ENCODE measurements at regions not wholly inside any gene's neighbourhood (a gene's known extent, or its start where the extent isn't known, plus 50 kb on each side); places are given as distances from the start of the nearest gene placed in this dataset.

DNA sequence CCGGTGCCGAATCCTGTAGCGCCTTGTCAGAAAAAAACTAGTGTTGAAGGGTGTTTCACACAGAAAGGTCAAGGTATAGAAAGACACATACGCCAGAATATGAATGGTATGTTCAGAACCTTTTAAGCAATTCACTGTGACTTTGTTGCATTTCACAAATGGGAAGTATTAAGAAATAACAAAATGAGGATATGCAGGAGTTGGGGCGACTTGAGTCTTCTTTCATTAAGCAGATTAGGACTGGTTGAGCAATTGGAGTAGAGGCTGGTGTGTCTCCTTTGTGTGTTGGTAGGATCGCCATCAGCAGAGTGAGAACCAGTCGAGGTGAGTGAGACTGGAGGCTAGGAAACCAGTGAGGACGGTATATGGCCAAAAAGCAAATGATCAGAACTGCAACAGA, 1454.5 kb upstream of the TENM3 start (continued):
- TF ChIP-seq, protein P1, sequence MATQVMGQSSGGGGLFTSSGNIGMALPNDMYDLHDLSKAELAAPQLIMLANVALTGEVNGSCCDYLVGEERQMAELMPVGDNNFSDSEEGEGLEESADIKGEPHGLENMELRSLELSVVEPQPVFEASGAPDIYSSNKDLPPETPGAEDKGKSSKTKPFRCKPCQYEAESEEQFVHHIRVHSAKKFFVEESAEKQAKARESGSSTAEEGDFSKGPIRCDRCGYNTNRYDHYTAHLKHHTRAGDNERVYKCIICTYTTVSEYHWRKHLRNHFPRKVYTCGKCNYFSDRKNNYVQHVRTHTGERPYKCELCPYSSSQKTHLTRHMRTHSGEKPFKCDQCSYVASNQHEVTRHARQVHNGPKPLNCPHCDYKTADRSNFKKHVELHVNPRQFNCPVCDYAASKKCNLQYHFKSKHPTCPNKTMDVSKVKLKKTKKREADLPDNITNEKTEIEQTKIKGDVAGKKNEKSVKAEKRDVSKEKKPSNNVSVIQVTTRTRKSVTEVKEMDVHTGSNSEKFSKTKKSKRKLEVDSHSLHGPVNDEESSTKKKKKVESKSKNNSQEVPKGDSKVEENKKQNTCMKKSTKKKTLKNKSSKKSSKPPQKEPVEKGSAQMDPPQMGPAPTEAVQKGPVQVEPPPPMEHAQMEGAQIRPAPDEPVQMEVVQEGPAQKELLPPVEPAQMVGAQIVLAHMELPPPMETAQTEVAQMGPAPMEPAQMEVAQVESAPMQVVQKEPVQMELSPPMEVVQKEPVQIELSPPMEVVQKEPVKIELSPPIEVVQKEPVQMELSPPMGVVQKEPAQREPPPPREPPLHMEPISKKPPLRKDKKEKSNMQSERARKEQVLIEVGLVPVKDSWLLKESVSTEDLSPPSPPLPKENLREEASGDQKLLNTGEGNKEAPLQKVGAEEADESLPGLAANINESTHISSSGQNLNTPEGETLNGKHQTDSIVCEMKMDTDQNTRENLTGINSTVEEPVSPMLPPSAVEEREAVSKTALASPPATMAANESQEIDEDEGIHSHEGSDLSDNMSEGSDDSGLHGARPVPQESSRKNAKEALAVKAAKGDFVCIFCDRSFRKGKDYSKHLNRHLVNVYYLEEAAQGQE (IDR thresholded peaks at IDR 0.05; ENCODE audit: low read depth): no peak
- TF ChIP-seq CBX3 (IDR thresholded peaks at IDR 0.05; ENCODE audit: low read depth) (no peak), FOSL1 (IDR thresholded peaks at IDR 0.05; ENCODE audit: low read depth) (no peak), TCF7L2 (IDR thresholded peaks at IDR 0.05; ENCODE audit: borderline replicate concordance, extremely low read depth, insufficient read depth, insufficient read length) (no peak)

DNA sequence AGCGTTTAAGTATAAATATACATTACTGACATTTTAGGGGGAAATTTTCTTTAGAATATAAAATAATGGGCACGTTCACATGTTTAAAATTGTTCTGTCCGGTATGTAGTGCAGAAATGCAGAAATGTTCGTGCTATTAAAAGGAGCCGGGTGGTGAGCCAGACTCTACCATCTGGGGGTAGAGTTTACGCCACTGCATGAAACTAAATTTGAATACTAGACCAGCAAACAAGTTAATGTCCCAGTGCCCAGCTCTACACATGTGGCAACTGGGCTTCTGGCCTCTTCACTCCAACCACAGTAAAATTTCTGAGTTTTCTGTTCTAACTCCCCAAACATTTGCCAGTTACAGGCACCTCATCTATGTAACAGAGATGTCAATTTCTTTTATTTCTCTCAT, 1453.3 kb upstream of the TENM3 start:
- H2AFZ ChIP-seq (ENCODE audit: low read depth, low read length, poor library complexity, severe bottlenecking): no peak overlapping the region
- RAD21 ChIA-PET (ENCODE audit: low non-redundant PET in 1 of 2, low total read pairs in 2 of 2, uncharacterized antibody in 2 of 2, unreplicated experiment in 2 of 2): no interaction called here
- no peaks in the 10 kb centered on the region for H4K20me1 ChIP-seq (ENCODE audit: insufficient read depth)
- no peak overlapping the region for H3K4me3 ChIP-seq (replicated peaks in 1 of 2; ENCODE audit: low read depth in 1 of 2, low read length in 2 of 2)
- DNase-seq (ENCODE audit: low read depth, low spot score) (no peak), ATAC-seq (no peak)
- H3K27me3 ChIP-seq (ENCODE audit: insufficient read depth, low read length): no peaks in the 10 kb centered on the region
- intact Hi-C loops (cut with micrococcal nuclease): no loop called here
- H3K27ac ChIP-seq (ENCODE audit: low read depth, low read length): no peak overlapping the region
- CTCF ChIA-PET: no interaction called here
- POLR2A ChIA-PET: no interaction called here
- no peaks in the 10 kb centered on the region for H3K4me1 ChIP-seq (ENCODE audit: control insufficient read depth in 1 of 2, insufficient read depth in 2 of 2, low read length in 2 of 2)
- H3K9me2 ChIP-seq (ENCODE audit: insufficient read depth): no peaks in the 10 kb centered on the region
- no peaks in the 10 kb centered on the region for H3K79me2 ChIP-seq (ENCODE audit: insufficient read depth, low read length)
- no peaks in the 10 kb centered on the region for H3K36me3 ChIP-seq (ENCODE audit: control insufficient read depth in 1 of 2, insufficient read depth in 2 of 2, low read length in 2 of 2)
- no TSS peak for BruUV-seq (replicated peaks)
- no peak overlapping the region for H3K9ac ChIP-seq (ENCODE audit: low read length)
- H3K9me3 ChIP-seq (ENCODE audit: control insufficient read depth in 1 of 2, insufficient read depth in 1 of 2, low read depth in 1 of 2, low read length in 2 of 2): no peaks in the 10 kb centered on the region
- H3K4me2 ChIP-seq (ENCODE audit: low read length): no peak overlapping the region
- no peak for TF ChIP-seq EGR1 (IDR thresholded peaks at IDR 0.05; ENCODE audit: low read depth)
- TF ChIP-seq ELF1 (IDR thresholded peaks at IDR 0.05; ENCODE audit: borderline replicate concordance, low read depth): no peak
- TF ChIP-seq RAD21 (IDR thresholded peaks at IDR 0.05; ENCODE audit: low read depth): no peak
- TF ChIP-seq SRF (IDR thresholded peaks at IDR 0.05; ENCODE audit: low read depth): no peak
- TF ChIP-seq POLR2A (IDR thresholded peaks at IDR 0.05; ENCODE audit: borderline replicate concordance, extremely low read depth, insufficient read depth, insufficient read length): no peak
- no peak for TF ChIP-seq ZFX (IDR thresholded peaks at IDR 0.05)
- no peak for TF ChIP-seq CEBPB (IDR thresholded peaks at IDR 0.05; ENCODE audit: low read depth)
- TF ChIP-seq, protein P1 (IDR thresholded peaks at IDR 0.05; ENCODE audit: low read depth): no peak
- TF ChIP-seq, protein P2, sequence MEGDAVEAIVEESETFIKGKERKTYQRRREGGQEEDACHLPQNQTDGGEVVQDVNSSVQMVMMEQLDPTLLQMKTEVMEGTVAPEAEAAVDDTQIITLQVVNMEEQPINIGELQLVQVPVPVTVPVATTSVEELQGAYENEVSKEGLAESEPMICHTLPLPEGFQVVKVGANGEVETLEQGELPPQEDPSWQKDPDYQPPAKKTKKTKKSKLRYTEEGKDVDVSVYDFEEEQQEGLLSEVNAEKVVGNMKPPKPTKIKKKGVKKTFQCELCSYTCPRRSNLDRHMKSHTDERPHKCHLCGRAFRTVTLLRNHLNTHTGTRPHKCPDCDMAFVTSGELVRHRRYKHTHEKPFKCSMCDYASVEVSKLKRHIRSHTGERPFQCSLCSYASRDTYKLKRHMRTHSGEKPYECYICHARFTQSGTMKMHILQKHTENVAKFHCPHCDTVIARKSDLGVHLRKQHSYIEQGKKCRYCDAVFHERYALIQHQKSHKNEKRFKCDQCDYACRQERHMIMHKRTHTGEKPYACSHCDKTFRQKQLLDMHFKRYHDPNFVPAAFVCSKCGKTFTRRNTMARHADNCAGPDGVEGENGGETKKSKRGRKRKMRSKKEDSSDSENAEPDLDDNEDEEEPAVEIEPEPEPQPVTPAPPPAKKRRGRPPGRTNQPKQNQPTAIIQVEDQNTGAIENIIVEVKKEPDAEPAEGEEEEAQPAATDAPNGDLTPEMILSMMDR (IDR thresholded peaks at IDR 0.05 in 2 of 3, conservative IDR thresholded peaks at IDR 0.05 in 1 of 3; ENCODE audit: borderline replicate concordance in 1 of 3, insufficient read depth in 1 of 3, low read depth in 2 of 3, low read length in 2 of 3): no peak
- no peak for TF ChIP-seq POLR2AphosphoS5 (IDR thresholded peaks at IDR 0.05; ENCODE audit: low read depth, low read length)
- no peak for TF ChIP-seq FOSL1 (IDR thresholded peaks at IDR 0.05; ENCODE audit: low read depth)
- TF ChIP-seq SIN3A (IDR thresholded peaks at IDR 0.05; ENCODE audit: low read depth): no peak
- TF ChIP-seq, protein P3, sequence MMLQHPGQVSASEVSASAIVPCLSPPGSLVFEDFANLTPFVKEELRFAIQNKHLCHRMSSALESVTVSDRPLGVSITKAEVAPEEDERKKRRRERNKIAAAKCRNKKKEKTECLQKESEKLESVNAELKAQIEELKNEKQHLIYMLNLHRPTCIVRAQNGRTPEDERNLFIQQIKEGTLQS (IDR thresholded peaks at IDR 0.05): no peak
- no peak for TF ChIP-seq EZH2 (IDR thresholded peaks at IDR 0.05)
- no peak for TF ChIP-seq EZH2phosphoT487 (IDR thresholded peaks at IDR 0.05; ENCODE audit: borderline replicate concordance)
- TF ChIP-seq YY1 (IDR thresholded peaks at IDR 0.05; ENCODE audit: extremely low read depth, insufficient replicate concordance, low read depth, low read length): no peak
- no peak for TF ChIP-seq CBX3 (IDR thresholded peaks at IDR 0.05; ENCODE audit: low read depth)

Measured in HCT116 (cell line).